ENCODE measurements at regions not wholly inside any gene's neighbourhood (a gene's known extent, or its start where the extent isn't known, plus 50 kb on each side); places are given as distances from the start of the nearest gene placed in this dataset.

DNA sequence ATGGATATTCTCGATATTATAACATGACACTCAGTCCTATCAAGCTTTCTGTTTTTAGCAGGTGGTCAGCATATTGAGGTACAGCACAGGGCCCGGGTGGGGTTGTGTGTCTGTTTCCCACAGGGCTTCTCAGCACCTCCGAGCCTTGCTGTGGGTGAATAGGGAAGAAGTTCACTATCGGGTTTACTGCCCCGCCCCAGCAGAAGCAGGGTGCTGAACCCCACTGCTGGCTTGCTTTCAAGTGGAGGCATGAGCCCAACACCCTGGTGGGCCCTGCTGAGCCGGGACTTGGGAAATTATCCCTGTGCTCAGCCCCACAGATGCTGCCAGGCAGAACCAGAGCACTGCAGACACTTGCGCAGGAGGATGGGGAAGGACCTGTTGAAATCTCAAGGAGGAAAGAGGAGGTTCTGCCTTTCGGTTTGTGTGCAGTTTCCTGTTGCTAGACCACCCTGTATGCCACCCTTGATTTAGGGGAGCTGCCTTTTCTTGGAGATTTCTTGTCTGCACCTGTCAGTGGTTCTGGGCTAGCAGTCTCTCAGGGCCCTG, 270.3 kb upstream of the SALL3 start:
- no peak for DNase-seq
- no peak for ATAC-seq

- DNase-seq (no peak), ATAC-seq (no peak)
Observed at GRCh38 chr18:78711316-78711715, 268.3 kb upstream of the SALL3 start.

DNA sequence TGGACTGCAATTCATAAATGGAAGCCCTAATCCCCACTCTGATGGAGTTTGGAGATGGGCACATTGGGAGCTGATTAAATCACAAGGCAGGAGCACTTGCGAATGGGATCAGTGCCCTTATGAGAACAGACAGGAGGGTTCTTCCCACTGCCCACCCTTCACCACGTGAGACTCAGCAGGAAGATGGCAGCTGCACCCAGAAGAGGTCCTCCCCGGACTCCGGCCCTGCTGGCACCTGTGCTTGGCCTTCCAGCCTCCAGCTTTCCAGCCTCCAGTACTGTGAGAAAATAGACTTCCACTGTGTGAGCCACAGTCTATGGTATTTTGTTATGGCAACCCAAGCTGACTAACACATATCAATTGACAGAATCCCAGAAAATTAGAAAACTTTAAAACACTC, 267.6 kb upstream of the SALL3 start:
- no peak for ATAC-seq
- no peak for DNase-seq

- DNase-seq (no peak), ATAC-seq (no peak)
Observed at GRCh38 chr18:78713069-78713468, 266.5 kb upstream of the SALL3 start.

DNA sequence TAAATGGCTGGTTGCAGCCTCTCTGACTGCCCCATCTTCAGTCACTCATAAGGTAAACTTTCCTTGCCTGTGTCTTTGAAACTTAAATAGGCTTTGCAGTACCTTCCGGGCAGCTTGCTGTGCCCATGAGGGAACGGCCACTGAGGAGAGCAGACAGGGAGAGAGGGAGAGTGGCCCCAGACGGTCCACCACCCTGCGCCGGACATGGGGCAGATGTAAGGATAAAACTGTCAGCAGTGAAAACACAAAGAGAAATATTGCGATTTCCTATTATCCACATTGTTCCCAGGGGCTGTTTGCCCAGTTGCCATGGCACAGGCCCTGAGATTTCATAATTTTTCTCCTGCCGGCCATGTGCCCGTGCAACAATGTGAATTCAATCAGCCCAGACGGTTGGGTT, 265.9 kb upstream of the SALL3 start:
- no peak for DNase-seq
- no peak for ATAC-seq

DNA sequence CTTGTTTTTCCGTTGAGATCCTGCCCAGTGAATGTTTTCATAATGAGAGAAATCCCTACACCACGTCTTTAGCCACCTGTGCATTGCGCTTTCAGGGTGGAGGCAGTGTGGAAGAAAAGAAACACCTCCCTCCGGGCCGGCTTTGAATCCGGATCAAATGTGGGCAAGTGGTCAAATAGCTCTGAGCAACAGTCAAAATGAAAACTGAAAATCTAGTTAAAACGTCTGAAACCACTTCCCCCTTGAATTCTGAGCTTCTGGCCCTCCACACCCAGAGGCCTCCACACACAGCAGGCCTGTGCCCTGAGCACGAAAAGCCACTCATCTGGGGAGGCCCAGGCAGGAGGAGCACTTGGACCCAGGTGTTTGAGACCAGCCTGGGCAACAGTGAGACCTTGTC, 263.6 kb upstream of the SALL3 start:
- ATAC-seq (no peak), DNase-seq (no peak)

GRCh38 chr18:78716581-78716980, 263.0 kb upstream of the SALL3 start:
- DNase-seq (no peak), ATAC-seq (no peak)

- no peak for DNase-seq
- no peak for ATAC-seq
Observed at GRCh38 chr18:78717051-78717765, 262.4 kb upstream of the SALL3 start.

- no peak for ATAC-seq
- DNase-seq, result no peak
Observed at GRCh38 chr18:78717766-78718150, 261.9 kb upstream of the SALL3 start.

DNA sequence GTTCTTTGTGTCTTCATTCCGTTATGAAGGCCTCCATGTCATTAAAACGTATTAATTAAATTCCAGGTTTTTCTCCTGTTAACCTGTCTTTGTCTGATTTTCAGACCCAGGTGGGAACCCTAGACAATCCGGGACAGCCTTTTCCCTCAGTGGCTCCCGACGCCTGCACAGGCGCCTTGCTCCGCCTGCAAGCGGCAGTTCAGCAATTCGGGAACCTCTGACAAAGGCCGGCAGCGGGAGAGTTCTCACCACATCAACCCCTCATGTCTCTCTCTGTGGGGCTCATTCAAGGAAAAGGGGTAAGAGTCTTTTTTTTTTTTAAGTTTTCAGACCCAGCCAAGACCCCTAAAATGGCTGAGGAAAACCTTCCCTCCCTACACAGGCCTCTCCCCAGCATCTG, 259.8 kb upstream of the SALL3 start:
- ATAC-seq, result no peak

DNA sequence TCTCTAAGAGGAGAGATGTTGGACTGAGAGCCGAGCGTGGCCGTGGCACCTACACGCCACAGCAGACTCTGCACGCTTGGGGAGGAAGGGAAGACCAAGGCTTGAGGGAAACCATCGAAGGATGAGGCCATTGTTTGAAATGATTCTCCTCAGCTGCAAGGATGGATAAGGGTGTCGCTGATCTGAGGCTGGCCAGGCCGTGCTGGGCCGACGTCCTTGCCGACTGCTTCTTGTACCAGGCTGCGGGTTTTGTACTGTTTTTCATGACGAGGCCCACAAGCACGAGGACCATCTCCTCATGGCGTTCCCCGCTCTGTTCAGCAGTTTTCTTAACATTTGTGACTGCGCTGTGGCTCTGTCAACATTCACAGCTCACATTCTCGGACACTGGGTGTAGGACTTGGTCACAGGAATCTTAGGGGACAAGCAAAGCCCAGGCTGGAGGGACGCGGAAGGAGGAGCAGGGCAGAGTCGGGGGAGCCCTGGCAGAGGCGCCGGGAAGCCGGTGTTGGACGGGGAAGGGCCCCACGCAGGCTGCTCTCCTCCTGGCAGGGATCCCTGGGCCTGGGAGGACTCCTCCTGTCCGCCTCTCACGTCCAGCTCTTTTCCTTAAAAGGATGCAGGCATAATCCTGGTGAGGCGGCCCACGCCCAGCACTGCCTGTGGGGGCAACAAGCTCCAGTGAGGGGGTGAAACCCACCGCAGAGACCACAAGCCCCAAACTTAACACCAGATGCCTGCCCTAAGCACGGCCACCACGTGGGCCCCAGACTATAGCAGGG, 259.0 kb upstream of the SALL3 start:
- DNase-seq (no peak), ATAC-seq (no peak)

More for the DNA sequence above, 259.8 kb upstream of the SALL3 start:
- no peak for DNase-seq

DNA sequence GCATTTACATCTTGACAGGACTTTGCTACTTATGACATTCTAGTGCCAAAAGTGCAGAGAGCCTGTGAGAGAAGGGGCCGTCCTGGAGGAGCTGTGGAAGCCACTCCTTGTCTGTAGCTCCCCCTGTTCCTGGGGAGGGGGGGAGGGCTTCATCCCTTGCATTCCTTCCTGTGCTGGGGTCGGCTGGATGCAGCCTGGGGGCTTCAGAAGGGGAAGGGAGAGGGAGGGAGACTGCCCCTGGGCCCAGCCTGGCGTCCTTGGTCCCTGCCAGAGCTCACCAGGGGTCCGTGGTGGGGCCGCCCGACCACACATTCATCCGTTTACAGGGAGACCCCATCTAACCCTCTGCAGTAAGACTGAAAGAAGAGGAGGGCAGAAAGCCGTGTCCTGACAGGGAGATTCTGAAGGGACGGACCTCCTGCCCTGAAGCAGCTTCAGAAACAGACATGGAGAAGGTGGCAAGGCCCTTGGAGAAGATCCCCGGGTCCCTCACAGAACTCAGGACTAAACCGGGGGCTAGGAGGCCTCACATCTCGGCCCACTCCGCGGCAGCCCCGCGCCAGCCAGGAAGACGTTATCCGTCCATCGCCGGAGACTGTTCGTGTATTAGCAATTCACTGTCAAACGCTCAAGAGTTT, 258.3 kb upstream of the SALL3 start:
- ATAC-seq (no peak), DNase-seq (no peak)

DNA sequence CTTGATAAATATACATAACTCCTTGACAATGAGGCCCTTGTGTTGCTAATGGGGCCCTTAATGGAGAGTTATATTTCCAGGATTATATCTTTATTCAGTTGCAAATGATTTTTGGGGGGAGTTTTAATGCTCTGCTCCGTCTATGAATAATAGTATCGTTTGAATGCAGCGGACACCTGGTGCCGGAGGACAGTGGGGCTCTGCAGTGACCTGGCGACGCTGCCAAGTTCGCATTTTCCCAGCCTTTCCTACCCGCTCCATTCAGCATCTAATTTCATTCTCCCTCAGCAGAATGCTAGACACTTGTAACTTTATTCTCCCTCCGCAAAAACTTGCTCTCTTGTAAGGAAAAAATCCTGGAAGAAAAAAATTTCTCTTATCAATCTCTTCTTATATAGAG, 257.6 kb upstream of the SALL3 start:
- DNase-seq, result no peak
- no peak for ATAC-seq

GRCh38 chr18:78722386-78722785, 257.2 kb upstream of the SALL3 start:
- ATAC-seq, result no peak

DNA sequence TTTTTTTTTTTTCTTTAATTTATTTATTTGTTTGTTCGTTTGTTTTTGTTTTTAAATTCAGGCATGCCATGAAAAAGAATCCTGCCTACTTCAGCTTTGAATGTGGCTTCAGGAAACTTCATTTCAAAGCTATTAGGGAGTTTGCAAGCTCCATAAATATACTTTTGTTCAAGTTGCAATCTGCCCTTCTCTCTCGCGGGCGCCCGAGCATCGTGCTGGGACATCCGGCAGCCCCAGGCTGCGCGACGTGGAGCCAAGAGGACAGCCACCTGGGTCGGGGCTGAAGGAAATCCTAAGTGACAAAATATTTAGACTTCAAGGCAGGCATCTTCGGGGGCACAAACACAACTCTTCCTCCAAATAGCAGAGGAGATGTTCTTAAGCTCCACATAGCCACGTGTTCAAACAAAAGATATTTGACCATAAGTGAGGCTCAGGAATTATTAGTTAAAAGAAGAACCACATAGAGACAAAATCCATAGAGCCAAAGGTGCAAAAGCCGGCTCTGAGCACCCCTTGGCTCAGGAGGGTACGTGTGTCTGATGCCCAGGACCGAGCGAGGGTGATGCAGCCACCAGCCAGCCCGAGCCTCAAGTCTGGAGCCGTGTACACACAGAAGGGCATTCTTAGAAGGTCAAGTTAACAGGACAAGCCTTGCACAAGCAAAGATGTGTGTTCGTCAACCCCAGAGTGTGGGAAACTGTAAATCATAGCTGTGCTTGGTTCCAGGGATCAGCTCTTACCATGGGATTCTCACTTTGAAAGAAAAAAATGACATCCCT, 256.5 kb upstream of the SALL3 start:
- ATAC-seq (no peak), DNase-seq (no peak)

More at GRCh38 chr18:78722386-78722785, 257.2 kb upstream of the SALL3 start:
- DNase-seq, result no peak

DNA sequence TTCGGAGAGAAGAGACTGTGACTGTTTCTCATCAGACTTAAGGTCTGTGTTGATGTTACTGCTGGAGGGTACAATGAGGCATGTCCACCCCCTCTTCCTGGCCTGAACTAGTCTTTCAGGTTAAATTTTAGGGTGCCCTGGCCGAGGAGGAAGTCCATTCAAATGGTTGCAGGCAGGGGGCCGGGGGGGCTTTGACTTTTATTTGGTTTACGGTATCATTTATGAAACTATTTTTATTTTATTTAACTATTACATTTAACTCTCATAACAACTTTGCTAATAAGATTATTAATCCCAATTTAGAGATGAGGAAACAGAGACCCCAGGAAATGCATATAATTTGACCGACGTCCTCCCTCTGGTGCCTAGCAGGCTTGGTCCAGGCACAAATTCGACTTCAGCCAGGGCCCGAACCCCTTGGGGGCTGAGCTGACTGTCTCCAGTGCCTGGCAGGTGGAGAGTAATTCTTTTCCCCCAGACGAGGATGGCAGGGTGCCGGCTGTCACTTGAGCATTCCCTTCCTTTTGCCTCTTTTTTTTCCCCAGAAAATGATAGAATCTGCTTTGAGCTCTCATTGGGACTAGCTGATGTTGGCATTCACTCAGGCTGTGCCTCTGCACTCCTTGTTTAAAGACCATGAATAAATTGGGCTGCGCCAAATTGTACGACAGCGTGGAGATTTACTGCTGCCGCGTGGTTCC, 255.3 kb upstream of the SALL3 start:
- DNase-seq (no peak), ATAC-seq (no peak)

- DNase-seq (no peak), ATAC-seq (no peak)
Observed at GRCh38 chr18:78725426-78725825, 254.2 kb upstream of the SALL3 start.

- ATAC-seq, result no peak
Observed at GRCh38 chr18:78726326-78727056, 253.1 kb upstream of the SALL3 start.

GRCh38 chr18:78727057-78727739, 252.4 kb upstream of the SALL3 start:
- no peak for DNase-seq
- no peak for ATAC-seq

More at GRCh38 chr18:78726326-78727056, 253.1 kb upstream of the SALL3 start:
- DNase-seq, result no peak
